Effector CD4-positive, alpha-beta T cell (primary cell): ENCODE measurements at regions not wholly inside any gene's neighbourhood (a gene's known extent, or its start where the extent isn't known, plus 50 kb on each side); places are given as distances from the start of the nearest gene placed in this dataset.

Source experiments
- DNase-seq: peaks from one replicate; pipeline ENCODE4 v3.0.0-alpha.2; 2020

DNA sequence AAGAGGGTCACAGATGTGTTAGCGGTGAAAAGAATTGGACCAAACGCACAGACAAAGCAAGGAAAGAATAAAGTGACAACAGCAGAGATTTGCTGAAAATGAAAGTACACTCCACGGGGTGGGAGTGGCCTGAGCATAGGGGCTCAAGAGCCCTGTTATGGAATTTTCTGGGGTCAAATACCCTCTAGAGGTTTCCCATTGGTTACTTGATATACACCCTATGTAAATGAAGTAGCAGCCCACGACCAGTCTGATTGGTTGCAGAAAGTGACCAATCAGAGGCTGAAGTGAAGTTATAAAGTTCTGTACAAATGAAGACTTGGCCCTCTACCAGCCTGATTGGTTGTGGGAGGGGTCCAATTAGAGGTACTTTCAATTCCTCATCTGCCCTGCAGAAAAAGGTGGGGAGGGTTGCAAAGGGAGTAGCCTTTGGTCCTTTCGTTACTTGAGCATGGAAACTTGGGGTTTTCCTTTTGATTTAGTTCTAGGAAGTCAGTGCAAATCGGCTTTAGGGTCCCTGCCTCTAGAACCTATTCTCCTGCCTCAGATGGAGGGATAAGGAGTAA, 125.6 kb upstream of the PRPS1L1 start:
- no peak for DNase-seq

DNA sequence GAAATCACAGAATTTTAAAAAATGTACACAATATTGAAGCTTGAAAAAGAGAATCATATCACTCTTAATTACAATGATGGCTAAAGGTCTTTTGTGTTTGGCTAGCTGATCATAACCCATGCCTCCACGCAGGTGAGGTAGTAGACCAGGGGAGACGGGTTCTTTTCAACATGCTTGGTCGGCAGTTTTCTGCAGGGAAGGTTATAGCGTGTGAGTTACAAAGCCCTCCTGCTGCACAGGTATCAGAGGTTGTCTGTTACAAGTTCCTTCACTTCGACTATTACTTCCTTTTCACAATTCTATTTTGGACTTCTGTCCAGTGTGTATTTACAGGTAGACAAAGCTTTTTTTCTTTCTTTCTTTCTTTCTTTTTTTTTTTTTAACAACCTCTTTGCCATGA, 127.1 kb upstream of the PRPS1L1 start:
- no peak for DNase-seq

DNA sequence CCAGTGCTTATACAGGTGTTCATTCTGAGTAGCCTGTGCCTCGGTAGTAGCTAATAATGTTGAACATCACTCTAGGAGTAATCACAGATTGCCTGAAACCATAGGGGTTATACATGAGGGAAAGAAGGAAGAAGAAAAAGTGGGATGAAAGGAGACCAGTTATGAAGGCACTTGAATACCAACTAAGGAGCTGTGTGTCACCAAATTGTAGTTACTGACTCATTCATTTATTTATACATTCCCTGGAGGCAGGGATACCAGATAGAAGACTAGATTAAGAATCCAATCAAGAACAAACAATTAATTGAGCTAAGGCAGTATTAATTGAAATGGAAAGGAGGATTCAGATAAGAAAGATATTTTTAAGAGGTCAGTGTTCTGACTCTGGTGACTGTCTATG, 129.6 kb upstream of the PRPS1L1 start:
- no peak for DNase-seq

DNA sequence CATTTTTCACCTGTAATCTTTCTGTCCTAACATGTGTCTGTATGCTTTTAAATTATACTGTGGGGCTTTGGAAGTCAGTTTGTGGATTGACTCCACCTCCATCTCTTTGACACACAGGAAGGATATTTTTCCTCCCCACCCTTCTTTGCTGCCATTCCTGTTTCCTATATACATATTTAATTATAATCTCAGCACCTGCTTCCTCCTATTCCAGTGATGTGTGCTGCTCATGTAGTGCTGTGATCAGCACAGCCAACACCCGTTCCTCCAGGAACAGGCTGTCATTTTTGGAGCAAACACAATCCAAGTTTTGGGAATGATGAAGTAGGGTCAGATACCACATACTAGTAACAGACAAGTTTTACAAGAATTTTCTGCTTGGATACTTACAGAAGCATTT, 135.0 kb upstream of the PRPS1L1 start:
- no peak for DNase-seq

DNA sequence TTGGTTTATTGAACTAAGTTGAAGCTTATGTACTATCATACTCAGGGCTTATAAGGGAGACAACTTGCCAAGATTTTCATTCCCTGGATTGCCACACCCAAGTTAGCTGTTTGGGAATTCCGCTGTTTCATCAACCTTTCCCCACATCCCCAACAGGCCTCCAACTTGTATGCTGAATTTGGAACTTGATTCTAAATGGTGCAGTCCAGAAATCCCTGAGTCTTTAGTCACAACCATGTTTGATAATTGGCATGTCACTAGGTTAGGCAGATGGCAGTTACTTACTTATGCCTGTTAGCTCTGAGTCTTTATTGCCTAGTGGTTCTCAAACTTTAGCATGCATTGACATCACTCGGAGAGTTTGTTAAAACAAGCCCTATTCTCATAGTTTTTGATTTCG, 135.4 kb upstream of the PRPS1L1 start:
- DNase-seq: no peak

DNA sequence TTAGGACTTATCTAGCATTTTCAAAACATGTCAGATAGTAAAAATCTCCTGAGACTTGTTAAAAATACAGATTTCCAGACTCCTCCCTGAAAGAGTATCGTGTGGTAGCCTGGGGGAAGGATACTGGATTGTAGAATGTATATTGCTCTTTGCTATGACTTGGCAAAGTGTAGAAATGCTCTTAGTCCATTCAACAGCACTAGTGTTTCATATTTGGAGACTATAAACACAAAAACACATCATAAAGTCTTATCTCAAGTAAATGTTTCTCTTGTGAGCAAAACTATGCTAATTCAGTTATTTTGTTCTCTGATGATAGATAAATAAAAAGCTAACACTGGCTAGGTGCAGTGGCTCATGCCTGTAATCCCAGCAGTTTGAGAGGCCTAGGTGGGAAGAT, 137.5 kb upstream of the PRPS1L1 start:
- DNase-seq: no peak

DNA sequence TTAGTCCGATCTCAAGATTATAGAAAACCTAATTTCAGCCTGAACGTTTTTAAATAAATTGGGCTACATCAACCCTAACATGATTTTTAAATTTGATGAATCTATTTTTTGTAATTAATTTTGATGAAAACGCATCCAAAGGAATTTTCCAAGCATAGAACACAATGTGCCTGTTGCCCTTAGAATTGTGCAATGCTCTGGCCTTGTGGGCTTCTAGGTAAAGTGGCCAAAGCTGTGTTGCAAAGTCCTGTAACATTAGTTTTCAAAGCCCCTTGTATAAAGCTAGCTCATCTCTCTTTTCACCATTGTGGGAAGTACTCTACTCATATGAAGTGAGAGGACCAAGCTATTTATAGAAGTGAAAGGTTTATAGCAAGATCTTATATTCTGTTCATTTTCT, 138.4 kb upstream of the PRPS1L1 start:
- no peak for DNase-seq

DNA sequence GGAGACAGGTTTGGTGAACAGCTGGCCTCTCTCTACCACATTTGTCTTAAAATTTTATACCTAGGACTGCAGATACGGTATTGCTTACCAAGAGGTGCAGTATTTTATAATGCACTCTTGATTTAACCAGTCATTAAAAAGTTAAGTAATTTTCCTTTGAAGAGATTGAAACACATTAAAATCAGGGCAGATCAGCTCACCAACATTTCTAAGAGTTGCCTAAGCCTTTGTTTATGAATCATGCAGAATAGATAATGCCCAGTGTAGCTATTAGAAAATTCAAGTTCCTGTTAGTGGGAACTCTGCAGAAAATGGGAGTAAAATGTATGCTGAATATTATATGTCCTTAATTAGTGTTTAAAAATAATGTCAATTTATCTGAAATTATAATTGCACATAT, 140.2 kb upstream of the PRPS1L1 start:
- no peak for DNase-seq

DNA sequence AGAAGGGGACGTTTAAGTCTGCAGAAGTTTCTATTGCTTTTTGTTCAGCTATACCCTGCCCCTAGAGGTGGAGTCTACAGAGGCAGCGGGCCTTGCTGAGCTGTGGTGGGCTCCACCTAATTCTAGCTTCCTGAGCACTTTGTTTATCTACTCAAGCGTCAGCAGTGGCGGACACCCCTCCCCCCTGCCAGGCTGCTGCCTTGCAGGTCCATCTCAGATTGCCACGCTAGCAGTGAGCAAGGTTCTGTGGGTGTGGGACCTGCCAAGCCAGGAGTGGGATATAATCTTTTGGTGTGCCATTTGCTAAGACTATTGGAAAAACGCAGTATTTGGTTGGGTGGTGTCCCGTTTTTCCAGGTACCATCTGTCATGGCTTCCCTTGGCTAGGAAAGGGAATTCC, 147.3 kb upstream of the PRPS1L1 start:
- no peak for DNase-seq

DNA sequence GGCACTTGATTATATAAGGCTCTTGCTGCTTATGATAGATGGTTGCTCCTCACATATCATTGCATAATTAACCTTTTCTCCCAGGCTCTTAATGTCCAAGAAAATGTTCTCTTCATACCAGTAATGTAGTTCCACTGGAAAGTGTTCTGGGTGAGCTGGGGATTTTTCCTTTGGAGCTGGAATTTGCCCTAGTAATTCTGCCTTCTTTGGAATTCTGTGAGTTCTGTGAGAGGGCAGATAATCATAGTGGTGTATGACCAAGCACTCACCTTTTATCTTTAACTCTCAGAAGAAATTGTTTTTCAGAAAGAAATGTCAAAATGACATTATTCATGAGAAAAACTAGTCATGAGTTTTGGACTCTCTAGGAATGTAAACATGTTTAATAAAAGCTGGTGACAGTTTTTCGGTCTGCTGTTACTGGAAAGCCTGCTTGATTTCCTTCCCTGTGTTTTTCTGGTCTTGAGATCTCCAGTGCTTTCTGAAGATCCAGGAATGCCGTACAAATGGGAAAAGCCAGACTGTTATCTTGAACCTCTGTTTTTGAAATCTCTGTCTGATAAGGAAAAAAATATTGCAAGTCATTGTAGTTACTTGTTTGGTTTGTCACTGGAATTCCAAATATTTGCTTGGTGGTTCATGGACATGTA, 148.3 kb upstream of the PRPS1L1 start:
- no peak for DNase-seq

DNA sequence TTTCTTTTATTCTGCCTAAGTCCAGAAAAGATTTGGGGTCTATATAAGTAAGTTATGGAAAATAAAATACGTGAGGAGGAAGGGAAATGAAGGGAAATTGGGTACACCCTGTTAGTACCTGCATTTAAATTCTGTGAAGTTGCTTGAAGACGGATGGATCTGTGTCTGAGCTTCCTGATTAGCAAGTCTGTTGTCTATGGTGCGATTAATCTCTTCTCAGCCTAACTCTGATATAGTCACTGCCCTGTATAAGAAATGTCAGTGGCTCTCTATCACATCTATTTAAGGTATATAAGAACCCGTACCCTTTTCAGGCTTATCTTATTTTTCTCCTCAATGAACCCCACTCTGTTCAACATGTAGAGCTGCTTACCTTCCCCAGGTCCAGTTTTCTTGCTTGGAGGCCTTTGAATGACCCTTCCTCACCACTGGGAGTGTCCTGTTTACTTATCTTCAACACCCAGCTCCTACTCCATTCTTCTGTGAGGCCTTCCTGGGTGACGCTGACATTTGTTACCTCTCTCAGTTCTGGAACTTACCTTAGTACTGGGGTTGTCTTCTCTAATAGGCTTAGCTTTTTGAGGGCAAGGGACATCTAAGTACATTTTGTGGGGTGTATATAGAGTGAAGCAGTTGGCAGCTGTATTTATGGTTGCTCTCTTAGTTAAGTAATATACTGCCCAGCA, 149.6 kb upstream of the PRPS1L1 start:
- DNase-seq: no peak

DNA sequence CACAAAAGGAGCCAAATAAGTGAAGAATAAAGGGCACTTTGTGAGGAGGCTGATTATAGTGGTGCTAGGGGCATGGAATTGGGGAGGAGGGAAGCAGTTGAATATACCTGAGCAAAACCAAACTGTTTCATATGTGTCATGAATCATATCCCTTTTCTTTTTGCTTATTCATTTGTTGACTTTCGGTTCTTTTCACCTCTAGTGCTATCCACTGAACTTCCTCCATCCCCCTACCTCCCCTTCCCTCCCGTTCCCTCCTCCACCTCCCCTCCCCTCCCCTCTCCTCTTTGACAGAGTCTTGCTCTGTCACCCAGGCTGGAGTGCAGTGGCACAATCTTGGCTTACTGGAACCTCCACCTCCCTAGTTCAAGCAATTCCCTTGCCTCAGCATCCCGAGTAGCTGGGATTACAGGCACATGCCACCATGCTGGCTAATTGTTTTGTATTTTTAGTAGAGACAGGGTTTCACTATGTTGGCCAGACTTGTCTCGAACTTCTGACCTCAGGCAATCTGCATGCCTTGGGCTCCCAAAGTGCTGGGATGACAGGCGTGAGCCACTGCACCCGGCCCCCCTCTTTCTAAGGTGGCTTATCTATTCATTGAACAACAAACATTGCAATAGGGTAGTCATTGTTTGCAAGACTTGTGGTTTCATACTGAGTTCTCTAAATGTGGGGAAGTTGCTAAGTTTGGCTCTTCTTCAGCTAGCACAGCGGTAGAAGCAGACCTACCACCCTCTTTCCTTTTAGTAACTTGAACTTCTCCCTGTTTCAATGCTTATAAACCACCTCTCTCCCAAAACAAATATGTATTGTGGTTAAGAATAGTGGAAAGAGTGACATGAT, 150.4 kb upstream of the PRPS1L1 start:
- no peak for DNase-seq

DNA sequence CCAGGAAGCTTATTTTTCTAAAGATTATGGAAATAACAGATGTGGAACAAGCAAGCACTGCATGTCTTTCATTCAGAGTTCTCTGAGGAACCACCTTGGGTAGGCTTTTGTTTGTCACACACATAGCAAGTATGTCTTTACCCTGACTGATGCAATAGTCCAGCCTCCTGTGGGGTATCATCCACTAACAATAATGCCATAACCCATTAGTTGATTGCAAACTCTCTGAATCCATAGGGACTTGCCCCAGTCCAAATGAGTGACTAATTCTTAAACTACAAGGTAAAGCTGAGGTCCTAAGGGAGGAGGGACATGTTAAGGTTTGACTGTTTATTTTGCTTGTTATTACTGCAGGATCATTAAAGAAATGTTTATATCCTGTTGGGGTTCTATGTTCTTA, 151.4 kb upstream of the PRPS1L1 start:
- no peak for DNase-seq

DNA sequence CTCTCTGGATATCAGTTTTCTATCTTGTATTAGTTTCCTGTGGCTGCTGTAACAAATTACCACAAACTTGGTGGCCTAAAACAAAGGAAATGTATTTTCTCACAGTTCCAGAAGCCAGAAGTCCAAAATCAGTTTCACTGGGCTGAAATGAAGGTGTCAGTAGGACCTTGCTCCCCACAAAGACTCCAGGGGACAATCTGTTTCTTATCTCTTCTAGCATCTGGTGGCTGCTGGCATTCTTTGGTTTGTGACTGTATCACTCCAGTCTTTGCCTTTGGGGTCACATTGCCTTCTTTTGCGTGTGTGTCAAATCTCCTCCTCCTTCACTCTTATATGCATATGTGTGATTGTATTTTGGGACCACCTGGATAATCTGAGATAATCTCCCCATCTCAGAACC, 153.0 kb upstream of the PRPS1L1 start:
- no peak for DNase-seq

DNA sequence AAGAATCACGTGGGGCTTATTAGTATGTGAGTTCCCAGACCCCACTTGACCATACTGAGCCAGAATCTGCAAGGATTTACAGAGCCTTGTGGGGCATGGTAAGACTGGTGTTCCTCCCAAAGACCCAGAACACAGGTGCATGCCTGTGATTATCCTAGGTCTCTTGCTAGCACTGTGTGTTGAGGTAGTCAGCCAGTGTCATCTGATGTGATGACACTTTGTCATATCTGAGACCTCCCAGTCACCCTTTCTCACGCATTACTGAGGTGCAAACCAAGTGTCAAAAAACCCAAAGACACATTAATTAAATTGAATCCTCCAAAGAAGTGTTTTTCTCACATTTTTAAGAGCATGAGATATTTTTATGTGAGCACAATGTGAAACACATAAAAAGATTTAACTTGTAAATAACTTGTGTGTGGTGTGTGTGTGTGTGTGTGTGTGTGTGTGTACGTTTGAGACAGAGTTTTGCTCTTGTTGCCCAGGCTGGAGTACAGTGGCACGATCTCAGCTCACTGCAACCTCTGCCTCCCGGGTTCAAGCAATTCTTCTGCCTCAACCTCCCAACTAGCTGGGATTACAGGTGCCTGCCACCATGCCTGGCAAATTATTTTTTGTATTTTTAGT, 162.0 kb upstream of the PRPS1L1 start:
- DNase-seq: no peak

DNA sequence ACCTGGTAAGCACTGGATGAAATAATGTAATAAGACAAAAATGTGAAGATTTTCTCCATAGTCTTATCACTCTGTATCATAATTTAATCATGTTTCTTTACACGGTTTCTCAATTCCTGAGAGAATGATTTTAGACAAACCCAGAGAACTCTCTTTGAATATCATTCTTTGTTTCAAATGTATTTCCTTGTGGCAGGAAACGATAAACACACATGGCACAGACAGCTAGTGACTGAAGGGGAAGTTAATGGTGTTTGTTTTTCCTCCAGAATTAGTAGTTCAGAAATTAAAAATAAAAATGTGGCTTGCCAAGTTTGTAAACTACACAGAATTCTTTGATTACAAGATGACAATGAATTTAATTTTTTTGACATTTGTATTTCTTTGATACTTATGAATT, 163.7 kb upstream of the PRPS1L1 start:
- DNase-seq: no peak

DNA sequence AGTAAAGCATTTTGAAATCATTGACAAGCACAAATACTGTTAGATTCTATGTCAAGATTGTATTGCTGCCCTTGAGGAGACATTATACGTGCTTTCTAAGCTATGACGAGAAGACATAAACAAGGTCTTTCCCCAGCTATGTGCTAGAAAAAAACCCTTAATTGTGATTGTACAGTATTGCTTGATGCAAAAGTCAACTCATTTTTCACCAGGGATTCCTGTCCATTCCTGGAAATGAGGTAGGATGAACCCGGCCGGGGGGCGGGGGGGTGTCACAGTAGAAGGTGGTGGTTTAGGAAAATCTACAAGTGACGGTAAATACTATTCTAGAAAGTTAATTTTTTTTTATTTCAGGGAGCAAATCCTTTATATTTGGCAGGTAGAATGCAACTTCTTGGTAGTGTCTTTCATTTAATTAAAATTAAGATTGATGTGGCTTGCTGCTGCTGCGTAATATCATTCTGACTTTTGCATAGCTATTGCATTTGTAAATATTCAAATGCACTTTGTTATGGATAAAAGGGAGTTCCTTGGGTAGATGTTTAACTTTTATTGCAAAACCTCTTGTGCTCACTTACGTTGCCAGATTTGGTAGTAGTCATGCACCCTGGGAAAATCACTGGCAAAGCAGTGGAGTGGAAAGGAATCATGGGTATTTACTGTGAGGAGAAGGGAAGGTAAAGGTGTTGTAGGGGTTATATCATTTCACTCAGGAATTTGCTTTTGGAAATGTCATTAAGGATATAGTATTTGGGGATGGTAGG, 164.4 kb upstream of the PRPS1L1 start:
- no peak for DNase-seq

DNA sequence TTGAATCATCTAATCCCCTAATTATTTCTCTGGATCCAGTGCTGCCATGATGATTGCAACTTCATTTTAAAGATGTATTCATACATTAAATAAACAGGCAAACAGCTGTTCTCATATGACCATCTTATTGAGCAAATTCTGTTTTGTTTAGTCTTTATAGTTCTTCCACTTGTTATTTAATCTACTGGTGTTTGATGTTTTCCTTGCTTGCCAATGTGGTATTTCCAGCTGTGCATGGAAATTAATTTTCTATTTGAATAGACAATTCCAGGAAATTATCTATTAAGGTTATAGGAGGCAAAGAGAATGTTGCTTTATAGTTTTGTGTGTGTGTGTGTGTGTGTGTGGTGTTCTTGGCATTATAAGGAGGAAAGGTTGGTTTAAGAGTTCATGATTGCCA, 167.0 kb upstream of the PRPS1L1 start:
- DNase-seq: no peak

DNA sequence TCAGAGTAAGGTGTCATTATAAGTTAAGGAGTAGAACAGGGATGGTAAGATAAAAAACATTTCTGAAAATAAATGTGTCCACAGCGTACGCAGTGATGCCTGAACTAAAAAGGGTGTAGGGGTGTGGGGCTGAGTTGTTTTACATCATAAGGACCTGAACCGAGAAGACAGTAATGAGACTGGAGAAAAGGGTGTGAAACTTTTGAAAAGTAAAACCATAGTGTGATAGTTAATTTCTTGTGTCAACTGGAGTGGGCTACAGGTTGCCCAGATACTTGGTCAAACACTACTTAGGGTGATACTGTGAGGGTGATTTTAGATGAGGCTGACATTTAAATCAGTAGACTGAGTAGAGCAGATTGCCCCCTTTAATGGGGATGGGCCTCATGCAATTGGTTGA, 169.0 kb upstream of the PRPS1L1 start:
- DNase-seq: no peak

DNA sequence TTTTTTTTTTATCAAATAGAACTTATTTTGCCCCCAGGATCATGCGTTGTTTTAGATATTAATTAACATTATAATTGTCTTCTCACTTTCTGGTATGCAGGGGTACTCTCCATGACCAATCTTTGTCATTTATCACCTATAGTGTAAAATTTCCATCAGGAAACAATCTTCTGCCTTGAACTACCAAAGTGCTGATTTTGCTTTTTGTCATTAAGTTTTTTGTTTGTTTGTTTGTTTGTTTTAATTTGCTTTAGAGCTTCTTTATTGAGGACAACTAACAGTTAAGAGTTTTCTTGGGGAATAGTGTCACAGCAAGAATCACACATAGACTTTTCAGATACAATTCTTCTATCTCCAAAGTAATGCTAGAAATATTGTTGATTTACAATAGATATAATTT, 171.2 kb upstream of the PRPS1L1 start:
- no peak for DNase-seq

DNA sequence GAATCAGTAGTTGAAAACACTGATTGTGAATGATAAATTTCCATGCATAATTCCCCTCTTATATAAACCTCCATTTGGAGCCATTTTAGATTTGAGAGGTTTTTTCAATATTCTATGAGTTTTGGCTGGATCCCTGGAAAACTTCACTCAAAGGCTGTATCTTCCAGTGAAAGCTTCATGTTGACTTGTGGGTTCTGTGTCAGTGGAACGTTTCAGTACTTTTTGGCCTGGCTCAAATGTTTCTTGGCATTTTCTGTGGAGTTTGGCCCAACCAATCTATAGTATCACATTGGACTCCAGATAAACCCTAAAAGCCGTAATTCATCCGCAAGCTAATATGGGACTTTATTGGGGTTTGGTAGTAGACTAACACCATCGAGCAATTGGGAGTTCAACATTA, 172.6 kb upstream of the PRPS1L1 start:
- no peak for DNase-seq

DNA sequence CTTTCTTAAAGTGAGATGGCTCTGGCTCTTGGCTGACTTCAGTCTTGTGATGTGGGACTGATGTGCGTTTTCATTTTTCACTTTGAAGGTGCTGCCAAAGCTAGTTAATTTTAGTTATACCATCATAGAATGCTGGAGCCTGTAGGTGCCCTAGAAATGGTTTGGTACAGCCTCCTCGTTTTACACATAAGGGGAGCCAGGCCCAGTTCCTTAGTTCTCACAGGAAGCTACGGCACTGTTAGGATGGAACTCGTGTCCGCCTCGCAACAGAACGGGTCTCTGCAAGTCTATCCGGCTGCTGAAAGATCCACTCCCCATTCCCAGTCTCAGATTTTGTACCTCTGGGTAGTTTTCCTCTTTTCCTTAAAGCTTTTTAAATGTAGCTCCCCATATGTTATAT, 173.2 kb upstream of the PRPS1L1 start:
- DNase-seq: no peak

DNA sequence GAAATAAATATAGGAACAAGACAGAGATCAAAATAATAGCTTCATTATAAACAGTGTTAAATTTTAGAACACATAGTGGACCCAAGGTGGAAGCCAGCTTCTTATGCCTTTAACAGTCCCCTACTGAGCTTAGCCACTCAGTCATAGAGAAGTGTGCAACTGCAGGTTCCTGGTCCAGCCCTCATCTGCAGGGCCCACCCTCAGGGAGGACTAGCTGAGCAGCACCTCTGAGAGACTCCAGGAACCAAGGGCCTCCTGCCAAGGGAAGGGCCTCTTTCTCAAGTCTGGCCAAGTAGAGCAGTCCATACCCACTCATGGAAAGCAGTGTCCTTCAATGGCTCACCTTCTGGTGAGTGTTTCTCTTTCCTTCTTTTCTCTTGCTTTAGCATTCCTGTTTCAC, 173.7 kb upstream of the PRPS1L1 start:
- no peak for DNase-seq
